Hepatocyte (in vitro differentiated cells): ENCODE measurements at regions not wholly inside any gene's neighbourhood (a gene's known extent, or its start where the extent isn't known, plus 50 kb on each side); places are given as distances from the start of the nearest gene placed in this dataset.

ENCODE experiments used
- EZH2 ChIP-seq: fragments of 200-600 bp; sonication (generic); IDR thresholded peaks from 2 replicates; pipeline ENCODE4 v1.6.1; 2016; ENCODE audit warnings: antibody characterized with exemption, mild to moderate bottlenecking, borderline replicate concordance
- EZH2phosphoT487 ChIP-seq: fragments of 200-600 bp; sonication (generic); IDR thresholded peaks from one replicate; pipeline ENCODE4 v1.6.1; 2018; ENCODE audit warnings: antibody characterized with exemption, mild to moderate bottlenecking, low read depth, moderate library complexity; ENCODE audit not compliant: unreplicated experiment, severe bottlenecking
- TF ChIP-seq, protein P1 (sequence below): fragments of 200-600 bp; sonication (generic); IDR thresholded peaks from 2 replicates; pipeline ENCODE4 v1.5.1; 2016; ENCODE audit warnings: antibody characterized with exemption, mild to moderate bottlenecking; ENCODE audit not compliant: poor library complexity

DNA sequence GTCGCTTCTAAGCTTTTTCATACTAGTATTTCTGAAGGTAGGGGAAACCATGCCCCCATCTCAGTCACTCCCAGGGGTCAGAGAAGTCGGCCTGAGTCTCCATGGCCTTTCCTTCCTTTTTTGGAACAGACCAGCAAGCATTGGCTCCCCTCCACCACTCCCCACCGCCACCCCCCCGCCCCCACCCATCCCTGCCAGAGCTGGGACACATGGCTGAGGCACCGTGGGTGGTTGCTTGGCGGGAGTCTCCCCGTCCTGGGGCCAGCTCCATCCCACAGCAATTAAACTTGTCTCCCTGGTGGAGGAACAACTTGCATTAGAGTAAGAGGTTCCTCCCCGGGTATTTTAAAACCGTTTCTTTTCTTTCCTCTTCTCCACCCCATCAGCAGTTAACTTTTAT is 100.8 kb upstream of the TFPI start:
- TF ChIP-seq, protein P1, sequence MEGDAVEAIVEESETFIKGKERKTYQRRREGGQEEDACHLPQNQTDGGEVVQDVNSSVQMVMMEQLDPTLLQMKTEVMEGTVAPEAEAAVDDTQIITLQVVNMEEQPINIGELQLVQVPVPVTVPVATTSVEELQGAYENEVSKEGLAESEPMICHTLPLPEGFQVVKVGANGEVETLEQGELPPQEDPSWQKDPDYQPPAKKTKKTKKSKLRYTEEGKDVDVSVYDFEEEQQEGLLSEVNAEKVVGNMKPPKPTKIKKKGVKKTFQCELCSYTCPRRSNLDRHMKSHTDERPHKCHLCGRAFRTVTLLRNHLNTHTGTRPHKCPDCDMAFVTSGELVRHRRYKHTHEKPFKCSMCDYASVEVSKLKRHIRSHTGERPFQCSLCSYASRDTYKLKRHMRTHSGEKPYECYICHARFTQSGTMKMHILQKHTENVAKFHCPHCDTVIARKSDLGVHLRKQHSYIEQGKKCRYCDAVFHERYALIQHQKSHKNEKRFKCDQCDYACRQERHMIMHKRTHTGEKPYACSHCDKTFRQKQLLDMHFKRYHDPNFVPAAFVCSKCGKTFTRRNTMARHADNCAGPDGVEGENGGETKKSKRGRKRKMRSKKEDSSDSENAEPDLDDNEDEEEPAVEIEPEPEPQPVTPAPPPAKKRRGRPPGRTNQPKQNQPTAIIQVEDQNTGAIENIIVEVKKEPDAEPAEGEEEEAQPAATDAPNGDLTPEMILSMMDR = no peak
- TF ChIP-seq EZH2 (no peak), EZH2phosphoT487 (no peak)
